Type B pancreatic cell (in vitro differentiated cells): ENCODE measurements at regions not wholly inside any gene's neighbourhood (a gene's known extent, or its start where the extent isn't known, plus 50 kb on each side); places are given as distances from the start of the nearest gene placed in this dataset.

Source experiments
- DNase-seq: peaks from one replicate; pipeline ENCODE4 v3.0.0; 2021; ENCODE audit warnings: mixed read lengths; ENCODE audit not compliant: unreplicated experiment; ENCODE audit errors: extremely low spot score
- H3K27ac Mint-ChIP-seq: 2 replicates; pipeline ENCODE4 v1.8.0; 2021; ENCODE audit warnings: mild to moderate bottlenecking, mixed read lengths
- H3K27me3 Mint-ChIP-seq: 2 replicates; pipeline ENCODE4 v1.8.0; 2021; ENCODE audit warnings: mixed read lengths
- H3K36me3 Mint-ChIP-seq: 2 replicates; pipeline ENCODE4 v1.8.0; 2021; ENCODE audit warnings: mixed read lengths
- H3K4me1 Mint-ChIP-seq: one replicate; pipeline ENCODE4 v1.8.0; 2021; ENCODE audit warnings: mixed read lengths; ENCODE audit not compliant: unreplicated experiment
- H3K4me3 Mint-ChIP-seq: 2 replicates; pipeline ENCODE4 v1.8.0; 2021; ENCODE audit warnings: mild to moderate bottlenecking, mixed read lengths
- H3K9me3 Mint-ChIP-seq: 2 replicates; pipeline ENCODE4 v1.8.0; 2021; ENCODE audit warnings: mixed read lengths
- TF ChIP-seq, protein P1 (sequence below): fragments of 200-600 bp; sonication (generic); conservative IDR thresholded peaks from 2 replicates; pipeline ENCODE4 v1.5.0; 2021; ENCODE audit warnings: antibody characterized with exemption, mild to moderate bottlenecking

DNA sequence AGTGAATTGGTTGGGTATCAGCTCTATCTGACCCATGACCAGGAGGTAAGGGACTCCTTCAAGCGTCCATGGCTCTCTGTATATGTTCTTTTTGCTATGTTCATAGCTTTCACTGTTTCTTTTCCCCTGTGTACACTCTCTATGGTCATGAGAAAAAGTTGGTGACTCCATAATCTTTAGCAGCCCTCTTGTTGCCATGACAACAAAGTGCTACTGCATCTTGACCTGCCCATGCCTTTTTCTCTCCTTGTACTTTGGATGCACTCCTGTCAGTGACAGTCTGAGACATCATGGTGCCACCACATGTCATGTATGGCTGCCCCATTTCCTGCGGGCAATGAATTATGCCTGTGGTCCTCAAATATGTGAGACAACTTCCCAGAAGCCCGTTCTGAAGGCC is 280.2 kb downstream of the TMEM121 start:
- Mint-ChIP-seq H3K9me3 (peaks cover 9% of the 10 kb centered on the region), H3K27ac (no peak overlapping the region), H3K4me3 (no peak overlapping the region), H3K27me3 (no peaks in the 10 kb centered on the region), H3K4me1 (no peaks in the 10 kb centered on the region), H3K36me3 (no peaks in the 10 kb centered on the region)
- no peak for DNase-seq
- TF ChIP-seq, protein P1, sequence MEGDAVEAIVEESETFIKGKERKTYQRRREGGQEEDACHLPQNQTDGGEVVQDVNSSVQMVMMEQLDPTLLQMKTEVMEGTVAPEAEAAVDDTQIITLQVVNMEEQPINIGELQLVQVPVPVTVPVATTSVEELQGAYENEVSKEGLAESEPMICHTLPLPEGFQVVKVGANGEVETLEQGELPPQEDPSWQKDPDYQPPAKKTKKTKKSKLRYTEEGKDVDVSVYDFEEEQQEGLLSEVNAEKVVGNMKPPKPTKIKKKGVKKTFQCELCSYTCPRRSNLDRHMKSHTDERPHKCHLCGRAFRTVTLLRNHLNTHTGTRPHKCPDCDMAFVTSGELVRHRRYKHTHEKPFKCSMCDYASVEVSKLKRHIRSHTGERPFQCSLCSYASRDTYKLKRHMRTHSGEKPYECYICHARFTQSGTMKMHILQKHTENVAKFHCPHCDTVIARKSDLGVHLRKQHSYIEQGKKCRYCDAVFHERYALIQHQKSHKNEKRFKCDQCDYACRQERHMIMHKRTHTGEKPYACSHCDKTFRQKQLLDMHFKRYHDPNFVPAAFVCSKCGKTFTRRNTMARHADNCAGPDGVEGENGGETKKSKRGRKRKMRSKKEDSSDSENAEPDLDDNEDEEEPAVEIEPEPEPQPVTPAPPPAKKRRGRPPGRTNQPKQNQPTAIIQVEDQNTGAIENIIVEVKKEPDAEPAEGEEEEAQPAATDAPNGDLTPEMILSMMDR: no peak

DNA sequence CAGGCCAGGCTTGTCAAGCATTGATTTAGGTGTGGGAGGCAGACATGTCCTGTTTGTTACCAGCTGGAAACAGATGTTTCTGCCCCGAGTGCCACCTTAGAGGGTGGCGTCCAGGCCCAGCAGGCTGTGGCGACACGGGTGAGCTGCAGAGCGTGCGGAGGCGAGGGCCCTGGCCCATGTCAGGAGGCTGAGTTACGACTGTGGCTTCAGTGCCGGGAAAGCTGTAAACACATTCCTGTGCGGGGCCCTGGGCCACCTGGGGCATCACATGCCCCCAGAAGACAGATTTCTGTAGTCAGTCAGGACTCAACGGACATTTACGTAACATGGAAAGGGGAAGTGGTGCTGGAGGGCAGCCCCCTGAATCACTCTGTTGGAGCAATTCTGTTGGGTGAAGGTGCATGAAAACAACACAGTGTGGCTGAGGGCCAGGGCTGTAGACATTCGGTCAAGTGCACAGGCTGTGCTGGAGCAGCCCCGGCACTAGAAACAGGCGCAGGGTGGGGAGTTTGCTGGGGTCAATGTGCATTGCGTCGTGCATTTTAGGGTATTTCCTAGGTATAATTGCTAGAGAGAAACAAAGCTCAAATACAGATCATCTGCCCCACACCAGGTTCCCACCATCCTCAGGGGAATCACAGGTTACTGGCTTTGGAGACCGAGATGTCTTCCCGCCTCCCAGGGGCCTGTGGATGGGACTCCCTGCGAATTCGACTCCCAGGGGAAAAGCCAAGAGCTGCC is 291.8 kb downstream of the TMEM121 start:
- Mint-ChIP-seq H3K27ac (no peak overlapping the region), H3K4me1 (no peaks in the 10 kb centered on the region), H3K36me3 (no peaks in the 10 kb centered on the region), H3K9me3 (peaks cover 22% of the 10 kb centered on the region), H3K4me3 (no peak overlapping the region), H3K27me3 (no peaks in the 10 kb centered on the region)
- DNase-seq: no peak
- TF ChIP-seq, protein P1: no peak

DNA sequence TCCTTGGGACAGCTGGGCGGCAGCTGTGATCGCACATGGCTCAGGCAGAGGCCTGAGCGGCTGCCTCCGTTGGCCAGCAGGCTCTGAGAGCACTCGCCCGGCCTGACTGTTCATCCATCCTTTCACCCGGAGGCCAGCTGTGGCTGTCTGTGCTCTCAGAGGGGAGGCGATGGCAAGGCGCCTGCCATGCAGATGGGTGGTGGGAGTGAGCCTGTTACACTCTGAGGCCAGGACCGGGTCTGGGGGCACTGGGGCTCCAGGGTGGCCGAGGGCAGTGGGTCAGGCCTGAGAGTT is 292.3 kb downstream of the TMEM121 start:
- Mint-ChIP-seq H3K4me1 (no peaks in the 10 kb centered on the region), H3K27me3 (no peaks in the 10 kb centered on the region), H3K27ac (no peak overlapping the region), H3K36me3 (no peaks in the 10 kb centered on the region), H3K9me3 (peaks cover 22% of the 10 kb centered on the region), H3K4me3 (no peak overlapping the region)
- TF ChIP-seq, protein P1: no peak
- no peak for DNase-seq

DNA sequence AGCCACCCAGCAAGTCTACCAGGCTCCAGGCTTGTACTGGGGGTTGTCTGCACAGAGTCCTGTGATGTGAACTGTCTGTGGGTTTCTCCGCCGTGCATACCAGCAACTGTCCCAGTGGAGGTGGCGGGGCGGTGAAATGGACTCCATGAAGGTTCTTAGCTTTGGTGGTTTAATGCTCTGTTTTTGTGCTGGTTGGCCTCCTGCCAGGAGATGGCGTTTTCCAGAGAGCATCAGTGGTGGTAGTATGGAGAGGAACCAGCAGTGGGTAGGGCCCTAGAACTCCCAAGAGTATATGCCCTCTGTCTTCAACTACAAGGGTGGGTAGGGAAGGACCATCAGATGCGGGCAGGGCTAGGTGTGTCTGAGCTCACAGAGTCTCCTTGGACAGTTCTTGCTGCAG is 303.8 kb downstream of the TMEM121 start:
- H3K27me3 Mint-ChIP-seq: no peaks in the 10 kb centered on the region
- TF ChIP-seq, protein P1: no peak
- H3K27ac Mint-ChIP-seq: no peak overlapping the region
- no peak for DNase-seq
- no peaks in the 10 kb centered on the region for H3K36me3 Mint-ChIP-seq
- H3K9me3 Mint-ChIP-seq: peaks cover 11% of the 10 kb centered on the region
- no peaks in the 10 kb centered on the region for H3K4me1 Mint-ChIP-seq
- H3K4me3 Mint-ChIP-seq: no peak overlapping the region

DNA sequence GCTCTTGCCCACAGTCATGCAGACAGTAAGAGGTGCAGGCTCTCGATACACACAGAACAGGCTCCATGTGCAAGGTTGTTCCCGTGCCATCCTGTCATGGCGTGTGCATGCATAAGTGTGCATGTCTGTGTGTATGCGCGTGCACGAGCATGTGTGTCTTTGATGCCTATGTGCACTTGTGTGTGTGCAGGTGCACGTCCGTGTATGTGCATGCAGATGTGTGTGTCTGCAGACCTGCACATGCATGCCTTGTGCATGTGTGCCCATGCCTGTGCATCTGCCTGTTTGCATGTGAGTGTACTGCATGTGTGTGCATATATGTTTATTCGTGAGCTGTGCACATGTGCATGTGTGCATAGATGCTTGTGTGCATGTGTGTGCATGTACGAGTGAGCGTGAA is 309.8 kb downstream of the TMEM121 start:
- Mint-ChIP-seq H3K9me3 (peaks cover 3% of the 10 kb centered on the region), H3K27ac (no peak overlapping the region), H3K4me3 (no peak overlapping the region), H3K4me1 (no peaks in the 10 kb centered on the region), H3K36me3 (no peaks in the 10 kb centered on the region), H3K27me3 (no peaks in the 10 kb centered on the region)
- TF ChIP-seq, protein P1: no peak
- no peak for DNase-seq

DNA sequence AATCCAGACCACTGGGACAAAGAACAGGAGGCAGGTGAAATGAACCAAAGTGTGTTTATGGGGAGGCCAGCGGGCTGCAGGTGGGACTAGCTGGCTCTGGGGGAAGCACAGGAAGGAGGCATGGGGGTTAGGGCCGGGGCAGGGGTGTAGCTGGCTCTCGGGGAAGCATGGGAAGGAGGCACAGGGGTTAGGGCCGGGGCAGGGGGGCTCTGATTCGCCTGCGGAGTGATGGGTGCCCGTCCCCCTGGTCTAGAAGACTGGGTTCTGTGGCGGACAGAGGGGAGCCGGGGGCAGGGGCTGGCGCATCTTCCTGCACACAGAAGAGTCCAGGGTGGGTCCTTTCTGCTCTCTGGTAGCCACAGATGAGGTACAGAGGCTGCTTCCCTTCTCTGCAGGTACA is 310.3 kb downstream of the TMEM121 start:
- Mint-ChIP-seq H3K4me1 (no peaks in the 10 kb centered on the region), H3K27ac (no peak overlapping the region), H3K27me3 (no peaks in the 10 kb centered on the region), H3K4me3 (no peak overlapping the region), H3K9me3 (no peaks in the 10 kb centered on the region), H3K36me3 (no peaks in the 10 kb centered on the region)
- TF ChIP-seq, protein P1: no peak
- no peak for DNase-seq
